Muscle layer of duodenum (tissue), 2 donors: ENCODE measurements at regions not wholly inside any gene's neighbourhood (a gene's known extent, or its start where the extent isn't known, plus 50 kb on each side); places are given as distances from the start of the nearest gene placed in this dataset.
"Not testable (repeated sequence)": the region's sequence is repeated elsewhere in the genome, so short reads cannot be mapped to it uniquely, and the experiment has no call there.

Experiments used
- H3K27ac ChIP-seq: one replicate; pipeline ENCODE4 v1.7.0; 2013; ENCODE audit warnings: mild to moderate bottlenecking, low read length
- H3K27me3 ChIP-seq: one replicate; pipeline ENCODE4 v1.7.0; 2013; ENCODE audit warnings: low read depth, mild to moderate bottlenecking, control low read depth, low read length
- H3K36me3 ChIP-seq, 2 donors: one replicate each; pipeline ENCODE4 v1.7.0; 2013; ENCODE audit warnings: low read length in 2 of 2, control low read depth in 1 of 2, mild to moderate bottlenecking in 1 of 2; ENCODE audit not compliant: insufficient read depth in 2 of 2, control insufficient read depth in 1 of 2
- H3K4me1 ChIP-seq, 2 donors: one replicate each; pipeline ENCODE4 v1.7.0; 2013; ENCODE audit warnings: low read length in 2 of 2, mild to moderate bottlenecking in 2 of 2, control low read depth in 1 of 2, moderate library complexity in 1 of 2; ENCODE audit not compliant: insufficient read depth in 2 of 2, control insufficient read depth in 1 of 2
- H3K4me3 ChIP-seq, 2 donors: one replicate each; pipeline ENCODE4 v1.7.0; 2013; ENCODE audit warnings: low read length in 2 of 2, low read depth in 1 of 2, mild to moderate bottlenecking in 1 of 2
- H3K9me3 ChIP-seq, 2 donors: one replicate each; pipeline ENCODE4 v1.7.0; 2013; ENCODE audit warnings: low read length in 2 of 2, control low read depth in 1 of 2, mild to moderate bottlenecking in 1 of 2; ENCODE audit not compliant: control insufficient read depth in 1 of 2
- donor health status: healthy.

- Histone ChIP-seq H3K36me3 (no peaks in the 10 kb centered on the region), H3K4me3 (no peak overlapping the region), H3K27me3 (no peaks in the 10 kb centered on the region), H3K27ac (no peak overlapping the region), H3K4me1 (no peaks in the 10 kb centered on the region), H3K9me3 (no peaks in the 10 kb centered on the region)
Observed at GRCh38 chr14:49106741-49107667, 479.2 kb downstream of the RPS29 start.

GRCh38 chr14:49105956-49106355, 480.2 kb downstream of the RPS29 start:
- no peaks in the 10 kb centered on the region for H3K27me3 ChIP-seq

GRCh38 chr14:49105512-49105911, 480.7 kb downstream of the RPS29 start:
- H3K27me3 ChIP-seq = no peaks in the 10 kb centered on the region
- H3K4me1 ChIP-seq = no peaks in the 10 kb centered on the region
- no peak overlapping the region for H3K4me3 ChIP-seq
- no peaks in the 10 kb centered on the region for H3K9me3 ChIP-seq
- H3K36me3 ChIP-seq = no peaks in the 10 kb centered on the region
- H3K27ac ChIP-seq = no peak overlapping the region

More at GRCh38 chr14:49105956-49106355, 480.2 kb downstream of the RPS29 start:
- H3K4me3 ChIP-seq = no peak overlapping the region
- H3K36me3 ChIP-seq = no peaks in the 10 kb centered on the region
- no peaks in the 10 kb centered on the region for H3K9me3 ChIP-seq
- H3K27ac ChIP-seq = no peak overlapping the region
- H3K4me1 ChIP-seq = no peaks in the 10 kb centered on the region

- Histone ChIP-seq H3K9me3 (no peaks in the 10 kb centered on the region), H3K27ac (no peak overlapping the region), H3K4me1 (no peaks in the 10 kb centered on the region), H3K4me3 (no peak overlapping the region), H3K27me3 (no peaks in the 10 kb centered on the region), H3K36me3 (no peaks in the 10 kb centered on the region)
Observed at GRCh38 chr14:49092345-49092744, 493.8 kb downstream of the RPS29 start.

GRCh38 chr14:49089107-49089506, 497.1 kb downstream of the RPS29 start:
- Histone ChIP-seq H3K4me1 (no peaks in the 10 kb centered on the region), H3K36me3 (no peaks in the 10 kb centered on the region), H3K27me3 (no peaks in the 10 kb centered on the region), H3K4me3 (no peak overlapping the region), H3K9me3 (no peaks in the 10 kb centered on the region), H3K27ac (no peak overlapping the region)

GRCh38 chr14:49073292-49073691, 512.9 kb downstream of the RPS29 start:
- H3K27me3 ChIP-seq, H3K36me3 ChIP-seq, H3K4me3 ChIP-seq, H3K9me3 ChIP-seq, H3K27ac ChIP-seq, H3K4me1 ChIP-seq: not testable (repeated sequence)

- no peaks in the 10 kb centered on the region for H3K9me3 ChIP-seq
- no peak overlapping the region for H3K27ac ChIP-seq
- H3K4me3 ChIP-seq = no peak overlapping the region
- H3K4me1 ChIP-seq = no peaks in the 10 kb centered on the region
- no peaks in the 10 kb centered on the region for H3K36me3 ChIP-seq
- no peaks in the 10 kb centered on the region for H3K27me3 ChIP-seq
Observed at GRCh38 chr14:49058511-49058910, 527.7 kb downstream of the RPS29 start.

GRCh38 chr14:49057838-49058510, 528.2 kb downstream of the RPS29 start:
- Histone ChIP-seq H3K27ac (no peak overlapping the region), H3K4me1 (no peaks in the 10 kb centered on the region), H3K36me3 (no peaks in the 10 kb centered on the region), H3K4me3 (no peak overlapping the region), H3K9me3 (no peaks in the 10 kb centered on the region), H3K27me3 (no peaks in the 10 kb centered on the region)

GRCh38 chr14:49056021-49056420, 530.2 kb downstream of the RPS29 start:
- Histone ChIP-seq H3K4me3 (no peak overlapping the region), H3K27ac (no peak overlapping the region), H3K9me3 (no peaks in the 10 kb centered on the region), H3K4me1 (peaks cover 0 to 15% of the 10 kb centered on the region in 2 donors), H3K27me3 (no peaks in the 10 kb centered on the region), H3K36me3 (no peaks in the 10 kb centered on the region)

GRCh38 chr14:49052521-49052920, 533.7 kb downstream of the RPS29 start:
- Histone ChIP-seq H3K27me3 (no peaks in the 10 kb centered on the region), H3K4me1 (peaks cover 0 to 15% of the 10 kb centered on the region in 2 donors), H3K4me3 (no peak overlapping the region), H3K9me3 (no peaks in the 10 kb centered on the region), H3K36me3 (no peaks in the 10 kb centered on the region), H3K27ac (no peak overlapping the region)

- Histone ChIP-seq H3K27me3 (no peaks in the 10 kb centered on the region), H3K36me3 (no peaks in the 10 kb centered on the region), H3K27ac (no peak overlapping the region), H3K4me3 (no peak overlapping the region), H3K9me3 (no peaks in the 10 kb centered on the region), H3K4me1 (peaks cover 0 to 15% of the 10 kb centered on the region in 2 donors)
Observed at GRCh38 chr14:49051328-49052060, 534.7 kb downstream of the RPS29 start.
